Endothelial cell (in vitro differentiated cells): ENCODE measurements at regions not wholly inside any gene's neighbourhood (a gene's known extent, or its start where the extent isn't known, plus 50 kb on each side); places are given as distances from the start of the nearest gene placed in this dataset.

Experiments
- DNase-seq: peaks from one replicate; pipeline ENCODE4 v3.0.0; 2021; ENCODE audit warnings: low spot score
- H3K27ac Mint-ChIP-seq: one replicate; pipeline ENCODE4 v1.8.0; 2021; ENCODE audit warnings: mixed read lengths, inconsistent platforms; ENCODE audit not compliant: unreplicated experiment
- H3K27me3 Mint-ChIP-seq: one replicate; pipeline ENCODE4 v1.8.0; 2021; ENCODE audit warnings: mild to moderate bottlenecking, moderate library complexity, mixed read lengths, inconsistent platforms; ENCODE audit not compliant: unreplicated experiment
- H3K36me3 Mint-ChIP-seq: one replicate; pipeline ENCODE4 v1.8.0; 2021; ENCODE audit warnings: mild to moderate bottlenecking, low read depth, mixed read lengths, inconsistent platforms; ENCODE audit not compliant: unreplicated experiment
- H3K4me1 Mint-ChIP-seq: one replicate; pipeline ENCODE4 v1.8.0; 2021; ENCODE audit warnings: mild to moderate bottlenecking, mixed read lengths, inconsistent platforms; ENCODE audit not compliant: unreplicated experiment
- H3K4me3 Mint-ChIP-seq: one replicate; pipeline ENCODE4 v1.8.0; 2021; ENCODE audit warnings: mild to moderate bottlenecking, mixed read lengths, inconsistent platforms; ENCODE audit not compliant: unreplicated experiment
- H3K9me3 Mint-ChIP-seq: one replicate; pipeline ENCODE4 v1.8.0; 2021; ENCODE audit warnings: mixed read lengths, inconsistent platforms; ENCODE audit not compliant: unreplicated experiment
- CTCF ChIP-seq: fragments of 200-600 bp; sonication (generic); IDR thresholded peaks from one replicate; pipeline ENCODE4 v1.5.0; 2021; ENCODE audit warnings: antibody characterized with exemption; ENCODE audit not compliant: unreplicated experiment

GRCh38 chr14:84209031-84209430 lies 1320.9 kb upstream of the FLRT2 start:
- no peaks in the 10 kb centered on the region for H3K4me1 Mint-ChIP-seq
- no peak for TF ChIP-seq CTCF
- peaks cover 6% of the 10 kb centered on the region for H3K36me3 Mint-ChIP-seq
- no peaks in the 10 kb centered on the region for H3K9me3 Mint-ChIP-seq
- H3K27me3 Mint-ChIP-seq = peaks cover 2% of the 10 kb centered on the region
- H3K4me3 Mint-ChIP-seq = no peak overlapping the region
- H3K27ac Mint-ChIP-seq = no peak overlapping the region
- DNase-seq = no peak

DNA sequence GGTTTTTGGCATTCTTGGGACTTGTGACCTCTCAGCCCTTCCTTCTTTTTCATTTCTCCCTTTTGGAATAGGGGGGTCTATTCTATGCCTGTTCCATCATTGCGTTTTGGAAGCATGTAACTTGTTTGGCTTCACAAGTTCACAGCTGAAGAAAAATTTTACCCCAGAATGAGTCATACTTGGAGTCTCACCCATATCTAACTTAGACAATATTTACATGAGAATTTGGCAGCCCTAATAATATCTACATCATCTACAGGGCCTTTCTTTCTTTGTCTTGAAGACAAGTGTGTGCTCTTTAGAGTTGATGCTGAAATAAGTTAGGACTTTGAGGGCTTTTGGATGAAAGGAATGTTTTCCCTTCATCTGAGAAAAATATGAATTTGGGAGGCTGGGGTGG lies 1312.9 kb upstream of the FLRT2 start:
- no peaks in the 10 kb centered on the region for H3K4me1 Mint-ChIP-seq
- H3K27me3 Mint-ChIP-seq = no peaks in the 10 kb centered on the region
- no peak overlapping the region for H3K4me3 Mint-ChIP-seq
- H3K9me3 Mint-ChIP-seq = no peaks in the 10 kb centered on the region
- DNase-seq = no peak
- no peak overlapping the region for H3K27ac Mint-ChIP-seq
- TF ChIP-seq CTCF = no peak
- no peaks in the 10 kb centered on the region for H3K36me3 Mint-ChIP-seq

GRCh38 chr14:84225268-84225667 lies 1304.7 kb upstream of the FLRT2 start:
- no peaks in the 10 kb centered on the region for H3K9me3 Mint-ChIP-seq
- no peaks in the 10 kb centered on the region for H3K36me3 Mint-ChIP-seq
- no peak for TF ChIP-seq CTCF
- no peak overlapping the region for H3K27ac Mint-ChIP-seq
- H3K27me3 Mint-ChIP-seq = no peaks in the 10 kb centered on the region
- H3K4me1 Mint-ChIP-seq = no peaks in the 10 kb centered on the region
- H3K4me3 Mint-ChIP-seq = no peak overlapping the region
- no peak for DNase-seq

GRCh38 chr14:84228702-84229101 lies 1301.2 kb upstream of the FLRT2 start:
- H3K4me1 Mint-ChIP-seq = no peaks in the 10 kb centered on the region
- TF ChIP-seq CTCF = no peak
- no peak overlapping the region for H3K4me3 Mint-ChIP-seq
- H3K36me3 Mint-ChIP-seq = no peaks in the 10 kb centered on the region
- H3K27me3 Mint-ChIP-seq = no peaks in the 10 kb centered on the region
- no peak for DNase-seq
- no peak overlapping the region for H3K27ac Mint-ChIP-seq
- H3K9me3 Mint-ChIP-seq = no peaks in the 10 kb centered on the region

- Mint-ChIP-seq H3K27ac (no peak overlapping the region), H3K36me3 (no peaks in the 10 kb centered on the region), H3K27me3 (peaks cover 2% of the 10 kb centered on the region), H3K9me3 (no peaks in the 10 kb centered on the region), H3K4me1 (no peaks in the 10 kb centered on the region), H3K4me3 (no peak overlapping the region)
- no peak for TF ChIP-seq CTCF
- no peak for DNase-seq
Measured at GRCh38 chr14:84234281-84234680, 1295.7 kb upstream of the FLRT2 start.
